ENCODE measurements at regions not wholly inside any gene's neighbourhood (a gene's known extent, or its start where the extent isn't known, plus 50 kb on each side); places are given as distances from the start of the nearest gene placed in this dataset.
"Not testable (repeated sequence)": the region's sequence is repeated elsewhere in the genome, so short reads cannot be mapped to it uniquely, and the experiment has no call there.

DNA sequence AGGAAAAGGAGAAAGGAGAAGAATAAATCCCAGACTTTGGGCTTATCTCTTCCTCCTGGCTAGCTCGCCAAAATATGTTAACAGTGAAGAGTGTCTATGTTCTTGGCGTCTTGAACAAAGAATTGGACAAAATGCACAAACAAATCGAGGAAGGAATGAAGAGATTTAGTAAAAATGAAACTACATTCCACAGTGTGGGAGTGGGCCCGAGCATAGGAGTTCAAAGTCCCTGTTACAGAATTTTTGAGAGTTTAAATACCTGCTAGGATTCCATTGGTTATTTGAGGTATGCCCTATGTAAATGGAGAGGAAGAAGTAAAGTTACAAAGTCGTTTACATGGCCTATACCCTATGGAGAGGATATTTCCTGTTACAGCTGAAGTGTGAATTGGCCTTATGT is 525.1 kb upstream of the CNTN5 start:
- Histone ChIP-seq H3K4me1 (ENCODE audit: control insufficient read depth in 1 of 2, insufficient read depth in 2 of 2, low read length in 2 of 2) (no peaks in the 10 kb centered on the region), H3K36me3 (ENCODE audit: control insufficient read depth in 1 of 2, insufficient read depth in 2 of 2, low read length in 2 of 2) (no peaks in the 10 kb centered on the region), H3K27me3 (ENCODE audit: low read depth, low read length) (no peaks in the 10 kb centered on the region), H3K27ac (ENCODE audit: low read length) (no peak overlapping the region), H3K9me3 (ENCODE audit: control insufficient read depth in 1 of 2, low read length in 2 of 2) (no peaks in the 10 kb centered on the region), H3K4me3 (ENCODE audit: low read depth in 1 of 2, low read length in 2 of 2) (no peak overlapping the region)

DNA sequence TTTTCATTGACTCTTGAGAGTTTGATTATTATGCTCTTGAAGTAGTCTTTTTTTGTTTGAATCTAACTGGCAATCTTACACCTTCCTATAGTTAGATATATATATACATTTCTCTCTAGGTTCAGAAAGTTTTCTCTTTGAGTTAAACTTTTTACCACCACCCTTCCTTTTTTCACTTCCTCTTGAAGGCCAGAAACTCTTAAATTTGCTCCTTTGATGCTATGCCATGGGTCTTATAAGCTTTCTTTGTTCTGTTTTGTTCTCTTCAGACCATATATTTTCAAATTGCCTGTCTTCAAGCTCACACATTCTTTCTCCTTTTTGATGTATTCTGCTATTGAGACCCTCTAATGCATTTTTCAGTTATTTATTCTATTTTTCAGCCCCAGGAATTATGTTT is 513.5 kb upstream of the CNTN5 start:
- no peak overlapping the region for H3K27ac ChIP-seq (ENCODE audit: low read length)
- H3K4me3 ChIP-seq (ENCODE audit: low read depth in 1 of 2, low read length in 2 of 2): no peak overlapping the region
- no peaks in the 10 kb centered on the region for H3K4me1 ChIP-seq (ENCODE audit: control insufficient read depth in 1 of 2, insufficient read depth in 2 of 2, low read length in 2 of 2)
- peaks cover 0 to 5% of the 10 kb centered on the region in 2 donors for H3K9me3 ChIP-seq (ENCODE audit: control insufficient read depth in 1 of 2, low read length in 2 of 2)
- no peaks in the 10 kb centered on the region for H3K27me3 ChIP-seq (ENCODE audit: low read depth, low read length)
- no peaks in the 10 kb centered on the region for H3K36me3 ChIP-seq (ENCODE audit: control insufficient read depth in 1 of 2, insufficient read depth in 2 of 2, low read length in 2 of 2)

GRCh38 chr11:98512938-98513337 is 507.8 kb upstream of the CNTN5 start:
- H3K4me3 ChIP-seq (ENCODE audit: low read depth in 1 of 2, low read length in 2 of 2): no peak overlapping the region
- no peaks in the 10 kb centered on the region for H3K9me3 ChIP-seq (ENCODE audit: control insufficient read depth in 1 of 2, low read length in 2 of 2)
- H3K36me3 ChIP-seq (ENCODE audit: control insufficient read depth in 1 of 2, insufficient read depth in 2 of 2, low read length in 2 of 2): no peaks in the 10 kb centered on the region
- no peaks in the 10 kb centered on the region for H3K27me3 ChIP-seq (ENCODE audit: low read depth, low read length)
- no peak overlapping the region for H3K27ac ChIP-seq (ENCODE audit: low read length)
- H3K4me1 ChIP-seq (ENCODE audit: control insufficient read depth in 1 of 2, insufficient read depth in 2 of 2, low read length in 2 of 2): no peaks in the 10 kb centered on the region

- Histone ChIP-seq H3K36me3 (ENCODE audit: control insufficient read depth in 1 of 2, insufficient read depth in 2 of 2, low read length in 2 of 2) (no peaks in the 10 kb centered on the region), H3K4me3 (ENCODE audit: low read depth in 1 of 2, low read length in 2 of 2) (no peak overlapping the region), H3K9me3 (ENCODE audit: control insufficient read depth in 1 of 2, low read length in 2 of 2) (no peaks in the 10 kb centered on the region), H3K27ac (ENCODE audit: low read length) (no peak overlapping the region), H3K27me3 (ENCODE audit: low read depth, low read length) (no peaks in the 10 kb centered on the region), H3K4me1 (ENCODE audit: control insufficient read depth in 1 of 2, insufficient read depth in 2 of 2, low read length in 2 of 2) (no peaks in the 10 kb centered on the region)
Measured at GRCh38 chr11:98531576-98531975, 489.2 kb upstream of the CNTN5 start.

DNA sequence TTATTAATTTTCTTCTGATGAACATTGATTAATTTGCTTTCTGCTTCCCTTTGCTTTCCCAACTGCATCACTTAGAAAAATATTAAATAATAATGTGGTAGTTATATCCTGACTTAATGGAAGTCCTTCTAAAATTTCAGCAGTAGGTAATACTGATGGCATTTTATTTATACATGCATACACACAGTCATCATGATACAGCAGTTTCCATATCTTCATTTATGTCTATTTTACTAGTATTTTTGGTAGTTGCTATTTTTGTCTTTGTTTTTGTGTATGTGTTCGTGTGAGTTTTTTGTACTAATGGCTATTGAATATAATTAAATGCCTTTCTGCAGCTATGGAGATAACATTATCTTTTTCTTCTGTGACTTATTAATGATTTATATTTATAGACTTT is 484.7 kb upstream of the CNTN5 start:
- H3K27ac ChIP-seq (ENCODE audit: low read length): no peak overlapping the region
- no peak overlapping the region for H3K4me3 ChIP-seq (ENCODE audit: low read depth in 1 of 2, low read length in 2 of 2)
- no peaks in the 10 kb centered on the region for H3K36me3 ChIP-seq (ENCODE audit: control insufficient read depth in 1 of 2, insufficient read depth in 2 of 2, low read length in 2 of 2)
- H3K9me3 ChIP-seq (ENCODE audit: control insufficient read depth in 1 of 2, low read length in 2 of 2): no peaks in the 10 kb centered on the region
- no peaks in the 10 kb centered on the region for H3K27me3 ChIP-seq (ENCODE audit: low read depth, low read length)
- no peaks in the 10 kb centered on the region for H3K4me1 ChIP-seq (ENCODE audit: control insufficient read depth in 1 of 2, insufficient read depth in 2 of 2, low read length in 2 of 2)

GRCh38 chr11:98538358-98538757 is 482.4 kb upstream of the CNTN5 start:
- not testable (repeated sequence) for H3K4me1 ChIP-seq (ENCODE audit: control insufficient read depth in 1 of 2, insufficient read depth in 2 of 2, low read length in 2 of 2); H3K27ac ChIP-seq (ENCODE audit: low read length); H3K4me3 ChIP-seq (ENCODE audit: low read depth in 1 of 2, low read length in 2 of 2); H3K9me3 ChIP-seq (ENCODE audit: control insufficient read depth in 1 of 2, low read length in 2 of 2); H3K27me3 ChIP-seq (ENCODE audit: low read depth, low read length); H3K36me3 ChIP-seq (ENCODE audit: control insufficient read depth in 1 of 2, insufficient read depth in 2 of 2, low read length in 2 of 2)

GRCh38 chr11:98545544-98546175 is 475.1 kb upstream of the CNTN5 start:
- H3K36me3 ChIP-seq (ENCODE audit: control insufficient read depth in 1 of 2, insufficient read depth in 2 of 2, low read length in 2 of 2): no peaks in the 10 kb centered on the region
- no peaks in the 10 kb centered on the region for H3K4me1 ChIP-seq (ENCODE audit: control insufficient read depth in 1 of 2, insufficient read depth in 2 of 2, low read length in 2 of 2)
- H3K27ac ChIP-seq (ENCODE audit: low read length): no peak overlapping the region
- H3K27me3 ChIP-seq (ENCODE audit: low read depth, low read length): no peaks in the 10 kb centered on the region
- H3K9me3 ChIP-seq (ENCODE audit: control insufficient read depth in 1 of 2, low read length in 2 of 2): peaks cover 0 to 7% of the 10 kb centered on the region in 2 donors
- no peak overlapping the region for H3K4me3 ChIP-seq (ENCODE audit: low read depth in 1 of 2, low read length in 2 of 2)

DNA sequence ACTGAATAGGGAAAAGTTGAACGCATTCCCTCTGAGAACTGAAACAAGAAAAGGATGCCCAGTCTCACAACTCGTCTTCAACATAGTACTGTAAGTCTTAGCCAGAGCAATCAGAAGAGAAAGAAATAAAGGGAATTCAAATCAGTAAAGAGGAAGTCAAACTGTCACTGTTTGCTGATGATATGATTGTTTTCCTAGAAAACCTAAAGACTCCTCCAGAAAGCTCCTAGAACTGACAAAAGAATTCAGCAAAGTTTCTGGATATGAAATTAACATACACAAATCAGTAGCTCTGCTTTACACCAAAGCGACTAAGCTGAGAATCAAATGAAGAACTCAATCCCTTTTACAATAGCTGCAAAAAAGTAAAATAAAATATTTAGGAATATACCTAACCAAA is 471.2 kb upstream of the CNTN5 start:
- Histone ChIP-seq H3K36me3 (ENCODE audit: control insufficient read depth in 1 of 2, insufficient read depth in 2 of 2, low read length in 2 of 2) (no peaks in the 10 kb centered on the region), H3K4me3 (ENCODE audit: low read depth in 1 of 2, low read length in 2 of 2) (no peak overlapping the region), H3K9me3 (ENCODE audit: control insufficient read depth in 1 of 2, low read length in 2 of 2) (peaks cover 0 to 5% of the 10 kb centered on the region in 2 donors), H3K4me1 (ENCODE audit: control insufficient read depth in 1 of 2, insufficient read depth in 2 of 2, low read length in 2 of 2) (no peaks in the 10 kb centered on the region), H3K27me3 (ENCODE audit: low read depth, low read length) (no peaks in the 10 kb centered on the region), H3K27ac (ENCODE audit: low read length) (no peak overlapping the region)

DNA sequence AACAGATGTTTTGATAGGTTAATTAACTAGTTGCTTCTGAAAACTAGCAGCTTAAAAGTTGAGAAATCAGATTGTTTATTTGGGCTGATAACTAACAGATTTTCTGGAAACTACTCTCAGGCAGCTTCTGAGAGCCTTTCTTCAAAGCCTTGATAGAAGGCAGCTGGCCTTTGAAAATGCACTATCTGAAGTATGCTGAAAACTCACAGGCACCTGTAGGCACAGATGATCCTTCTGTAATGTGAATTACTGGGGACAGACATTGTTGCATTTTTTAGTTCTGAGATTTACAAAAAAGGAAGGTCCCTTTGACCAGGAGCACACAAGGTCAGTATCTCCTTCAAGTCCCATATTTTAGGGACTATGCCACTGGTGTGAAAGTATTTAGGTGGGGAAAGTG is 460.8 kb upstream of the CNTN5 start:
- H3K9me3 ChIP-seq (ENCODE audit: control insufficient read depth in 1 of 2, low read length in 2 of 2): no peaks in the 10 kb centered on the region
- H3K4me3 ChIP-seq (ENCODE audit: low read depth in 1 of 2, low read length in 2 of 2): no peak overlapping the region
- no peaks in the 10 kb centered on the region for H3K36me3 ChIP-seq (ENCODE audit: control insufficient read depth in 1 of 2, insufficient read depth in 2 of 2, low read length in 2 of 2)
- no peaks in the 10 kb centered on the region for H3K4me1 ChIP-seq (ENCODE audit: control insufficient read depth in 1 of 2, insufficient read depth in 2 of 2, low read length in 2 of 2)
- no peak overlapping the region for H3K27ac ChIP-seq (ENCODE audit: low read length)
- no peaks in the 10 kb centered on the region for H3K27me3 ChIP-seq (ENCODE audit: low read depth, low read length)

DNA sequence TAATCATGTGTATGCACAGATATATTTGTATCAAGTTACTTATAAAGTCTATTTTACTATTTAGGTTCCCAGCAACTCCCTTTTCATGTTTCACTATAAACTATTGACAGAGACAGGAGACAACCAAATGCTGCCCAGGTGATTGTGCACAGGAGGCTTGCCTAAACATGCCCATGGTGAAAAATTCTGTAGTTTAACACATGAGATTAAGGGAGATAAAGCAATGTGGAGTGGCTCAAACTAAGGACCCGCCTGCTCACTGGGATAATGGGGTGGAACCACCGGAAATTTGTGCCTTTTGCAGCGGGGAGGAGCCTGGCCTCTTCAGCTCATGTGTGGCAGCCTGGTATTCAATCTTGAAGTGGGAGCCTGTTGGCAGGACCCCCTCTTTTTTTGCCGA is 459.5 kb upstream of the CNTN5 start:
- Histone ChIP-seq H3K9me3 (ENCODE audit: control insufficient read depth in 1 of 2, low read length in 2 of 2) (no peaks in the 10 kb centered on the region), H3K27ac (ENCODE audit: low read length) (no peak overlapping the region), H3K27me3 (ENCODE audit: low read depth, low read length) (no peaks in the 10 kb centered on the region), H3K36me3 (ENCODE audit: control insufficient read depth in 1 of 2, insufficient read depth in 2 of 2, low read length in 2 of 2) (no peaks in the 10 kb centered on the region), H3K4me1 (ENCODE audit: control insufficient read depth in 1 of 2, insufficient read depth in 2 of 2, low read length in 2 of 2) (no peaks in the 10 kb centered on the region), H3K4me3 (ENCODE audit: low read depth in 1 of 2, low read length in 2 of 2) (no peak overlapping the region)

- Histone ChIP-seq H3K27ac (ENCODE audit: low read length) (no peak overlapping the region), H3K27me3 (ENCODE audit: low read depth, low read length) (no peaks in the 10 kb centered on the region), H3K4me1 (ENCODE audit: control insufficient read depth in 1 of 2, insufficient read depth in 2 of 2, low read length in 2 of 2) (no peaks in the 10 kb centered on the region), H3K4me3 (ENCODE audit: low read depth in 1 of 2, low read length in 2 of 2) (no peak overlapping the region), H3K36me3 (ENCODE audit: control insufficient read depth in 1 of 2, insufficient read depth in 2 of 2, low read length in 2 of 2) (no peaks in the 10 kb centered on the region), H3K9me3 (ENCODE audit: control insufficient read depth in 1 of 2, low read length in 2 of 2) (no peaks in the 10 kb centered on the region)
Measured at GRCh38 chr11:98561877-98562395, 458.8 kb upstream of the CNTN5 start.

- no peaks in the 10 kb centered on the region for H3K27me3 ChIP-seq (ENCODE audit: low read depth, low read length)
- H3K36me3 ChIP-seq (ENCODE audit: control insufficient read depth in 1 of 2, insufficient read depth in 2 of 2, low read length in 2 of 2): no peaks in the 10 kb centered on the region
- H3K27ac ChIP-seq (ENCODE audit: low read length): no peak overlapping the region
- no peaks in the 10 kb centered on the region for H3K9me3 ChIP-seq (ENCODE audit: control insufficient read depth in 1 of 2, low read length in 2 of 2)
- H3K4me3 ChIP-seq (ENCODE audit: low read depth in 1 of 2, low read length in 2 of 2): no peak overlapping the region
- no peaks in the 10 kb centered on the region for H3K4me1 ChIP-seq (ENCODE audit: control insufficient read depth in 1 of 2, insufficient read depth in 2 of 2, low read length in 2 of 2)
Measured at GRCh38 chr11:98564233-98564632, 456.5 kb upstream of the CNTN5 start.

All from muscle layer of duodenum (tissue), 2 donors.